ENCODE measurements at regions not wholly inside any gene's neighbourhood (a gene's known extent, or its start where the extent isn't known, plus 50 kb on each side); places are given as distances from the start of the nearest gene placed in this dataset.

DNA sequence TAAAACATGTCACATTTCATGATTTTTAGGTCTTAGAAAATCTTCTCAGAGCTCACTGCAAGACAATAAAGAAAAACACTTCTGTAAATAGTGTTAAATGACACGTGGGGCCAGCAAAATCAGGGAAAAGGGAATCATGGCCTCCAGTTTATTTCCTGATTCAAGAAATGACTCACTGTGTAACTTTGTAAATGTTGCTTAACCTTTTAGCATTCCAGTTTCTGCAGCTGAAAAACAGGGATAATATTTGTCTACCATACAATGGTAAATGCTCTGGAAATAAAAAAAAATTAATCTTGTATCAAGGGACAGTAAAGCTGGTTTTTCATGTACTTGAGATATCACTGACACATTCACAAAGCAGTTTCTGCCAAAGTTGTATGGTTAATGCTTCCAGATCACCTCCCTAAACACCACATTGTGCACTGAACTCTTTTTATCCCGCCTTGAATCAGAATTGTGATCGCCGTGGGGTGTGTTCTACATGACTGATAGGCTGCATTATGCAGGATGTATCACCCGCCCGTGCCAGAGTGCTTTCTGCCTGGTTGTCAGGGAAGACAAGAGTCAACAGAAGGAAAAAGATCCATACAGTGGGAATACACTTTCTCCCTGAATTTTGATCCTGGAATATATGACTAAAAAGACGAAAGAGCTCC lies 238.8 kb downstream of the IKZF2 start:
- peaks cover 18 to 35% of the 10 kb centered on the region in 2 donors for H3K4me1 Mint-ChIP-seq
- Histone ChIP-seq H3K27me3 (ENCODE audit: control insufficient read depth, insufficient read depth, low read length) (no peaks in the 10 kb centered on the region), H3K9me3 (ENCODE audit: control insufficient read depth, insufficient read depth, low read length) (no peaks in the 10 kb centered on the region), H3K4me1 (ENCODE audit: control insufficient read depth, insufficient read depth, low read length) (peaks cover 4% of the 10 kb centered on the region), H3K4me3 (ENCODE audit: low read length) (no peak overlapping the region), H3K36me3 (ENCODE audit: control insufficient read depth, insufficient read depth, low read length) (no peaks in the 10 kb centered on the region), H3K27ac (ENCODE audit: low read length) (no peak overlapping the region)
- DNase-seq (no peak), ATAC-seq (no peak)
- no peaks in the 10 kb centered on the region for H3K9me3 Mint-ChIP-seq
- H3K27me3 Mint-ChIP-seq (ENCODE audit: low read depth in 2 of 2) = no peaks in the 10 kb centered on the region
- no peaks in the 10 kb centered on the region for H3K36me3 Mint-ChIP-seq
- TF ChIP-seq, protein P1, sequence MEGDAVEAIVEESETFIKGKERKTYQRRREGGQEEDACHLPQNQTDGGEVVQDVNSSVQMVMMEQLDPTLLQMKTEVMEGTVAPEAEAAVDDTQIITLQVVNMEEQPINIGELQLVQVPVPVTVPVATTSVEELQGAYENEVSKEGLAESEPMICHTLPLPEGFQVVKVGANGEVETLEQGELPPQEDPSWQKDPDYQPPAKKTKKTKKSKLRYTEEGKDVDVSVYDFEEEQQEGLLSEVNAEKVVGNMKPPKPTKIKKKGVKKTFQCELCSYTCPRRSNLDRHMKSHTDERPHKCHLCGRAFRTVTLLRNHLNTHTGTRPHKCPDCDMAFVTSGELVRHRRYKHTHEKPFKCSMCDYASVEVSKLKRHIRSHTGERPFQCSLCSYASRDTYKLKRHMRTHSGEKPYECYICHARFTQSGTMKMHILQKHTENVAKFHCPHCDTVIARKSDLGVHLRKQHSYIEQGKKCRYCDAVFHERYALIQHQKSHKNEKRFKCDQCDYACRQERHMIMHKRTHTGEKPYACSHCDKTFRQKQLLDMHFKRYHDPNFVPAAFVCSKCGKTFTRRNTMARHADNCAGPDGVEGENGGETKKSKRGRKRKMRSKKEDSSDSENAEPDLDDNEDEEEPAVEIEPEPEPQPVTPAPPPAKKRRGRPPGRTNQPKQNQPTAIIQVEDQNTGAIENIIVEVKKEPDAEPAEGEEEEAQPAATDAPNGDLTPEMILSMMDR (IDR thresholded peaks at IDR 0.05) = no peak
- 93% methylated on average over 7 of the region's 7 CpGs for WGBS (ENCODE audit: insufficient coverage)
- H3K27ac Mint-ChIP-seq = no peak overlapping the region
- no peak overlapping the region for H3K4me3 Mint-ChIP-seq
- intact Hi-C loops (cut with micrococcal nuclease) = no loop called here

DNA sequence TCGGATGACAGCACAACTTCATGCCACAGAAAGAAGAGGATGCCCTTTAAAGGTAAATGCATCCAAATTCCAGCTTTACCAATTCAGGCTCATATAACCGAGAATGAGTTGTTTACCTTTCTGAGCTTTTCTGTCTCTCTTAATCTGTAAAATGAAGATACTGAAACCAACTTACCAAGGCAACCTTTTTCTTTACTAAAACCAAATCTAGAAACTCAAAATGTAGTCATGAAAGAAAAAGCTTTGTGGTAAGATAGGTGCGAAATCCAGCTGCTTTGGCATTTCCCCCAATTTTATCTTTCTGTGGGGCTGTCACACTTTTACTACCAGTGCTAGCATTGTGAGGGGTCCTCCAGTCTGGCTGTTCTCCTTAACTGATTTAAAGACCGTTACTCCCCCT lies 240.4 kb downstream of the IKZF2 start:
- TF ChIP-seq, protein P1 (IDR thresholded peaks at IDR 0.05) = no peak
- H3K27ac Mint-ChIP-seq = peak overlapping the region; percentile 74 to 81
- H3K4me1 Mint-ChIP-seq = peaks cover 18 to 35% of the 10 kb centered on the region in 2 donors
- H3K4me3 Mint-ChIP-seq = peak overlapping the region; percentile 53
- WGBS (ENCODE audit: insufficient coverage) = 48% methylated on average over 2 of the region's 4 CpGs
- Histone ChIP-seq H3K4me3 (ENCODE audit: low read length) (no peak overlapping the region), H3K27ac (ENCODE audit: low read length) (peak overlapping the region; percentile 44), H3K27me3 (ENCODE audit: control insufficient read depth, insufficient read depth, low read length) (no peaks in the 10 kb centered on the region), H3K9me3 (ENCODE audit: control insufficient read depth, insufficient read depth, low read length) (no peaks in the 10 kb centered on the region), H3K36me3 (ENCODE audit: control insufficient read depth, insufficient read depth, low read length) (no peaks in the 10 kb centered on the region), H3K4me1 (ENCODE audit: control insufficient read depth, insufficient read depth, low read length) (peaks cover 4% of the 10 kb centered on the region)
- H3K27me3 Mint-ChIP-seq (ENCODE audit: low read depth in 2 of 2) = no peaks in the 10 kb centered on the region
- no peak for DNase-seq
- peak in 2 of 3 donors; percentile 53 to 61 for ATAC-seq
- no peaks in the 10 kb centered on the region for H3K36me3 Mint-ChIP-seq
- intact Hi-C loops (cut with micrococcal nuclease) = no loop called here
- no peaks in the 10 kb centered on the region for H3K9me3 Mint-ChIP-seq

DNA sequence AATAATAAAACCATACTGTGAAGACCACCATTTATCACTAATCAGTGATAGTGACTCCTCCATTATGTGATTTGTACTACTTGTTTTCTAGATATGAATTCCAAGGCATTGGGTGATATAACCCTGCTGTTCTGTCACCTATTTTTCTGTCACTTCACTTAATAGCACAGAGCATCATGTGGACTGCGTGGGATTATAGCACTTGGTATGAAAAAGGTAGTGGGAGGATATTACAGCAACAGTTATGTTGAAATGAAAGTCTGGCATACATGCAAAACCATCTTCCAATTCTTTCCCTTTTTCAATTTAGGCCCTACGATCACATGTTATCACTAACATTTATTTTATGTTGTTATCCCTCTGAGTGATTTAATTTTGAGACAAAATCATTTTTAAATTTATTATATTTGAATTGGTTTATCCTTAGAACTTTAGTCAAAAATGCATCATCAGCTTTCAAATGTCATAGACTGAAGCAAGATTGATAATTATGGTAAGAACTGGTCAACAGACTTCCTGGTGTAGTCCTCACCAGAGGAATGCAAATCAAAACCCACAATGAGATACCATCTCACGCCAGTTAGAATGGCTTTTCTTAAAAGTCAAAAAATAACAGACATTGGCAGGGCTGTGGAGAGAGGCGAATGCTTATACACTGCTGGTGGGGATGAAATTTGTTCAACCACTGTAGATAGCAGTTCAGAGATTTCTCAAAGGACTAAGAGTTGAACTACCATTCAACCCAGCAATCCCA lies 242.6 kb downstream of the IKZF2 start:
- DNase-seq (no peak), ATAC-seq (no peak)
- intact Hi-C loops (cut with micrococcal nuclease) = no loop called here
- no peaks in the 10 kb centered on the region for H3K9me3 Mint-ChIP-seq
- Histone ChIP-seq H3K27ac (ENCODE audit: low read length) (no peak overlapping the region), H3K9me3 (ENCODE audit: control insufficient read depth, insufficient read depth, low read length) (no peaks in the 10 kb centered on the region), H3K4me1 (ENCODE audit: control insufficient read depth, insufficient read depth, low read length) (peaks cover 4% of the 10 kb centered on the region), H3K4me3 (ENCODE audit: low read length) (no peak overlapping the region), H3K36me3 (ENCODE audit: control insufficient read depth, insufficient read depth, low read length) (no peaks in the 10 kb centered on the region), H3K27me3 (ENCODE audit: control insufficient read depth, insufficient read depth, low read length) (no peaks in the 10 kb centered on the region)
- no peaks in the 10 kb centered on the region for H3K36me3 Mint-ChIP-seq
- H3K4me1 Mint-ChIP-seq = peaks cover 12 to 35% of the 10 kb centered on the region in 2 donors
- no peak overlapping the region for H3K27ac Mint-ChIP-seq
- TF ChIP-seq, protein P1 (IDR thresholded peaks at IDR 0.05) = no peak
- H3K27me3 Mint-ChIP-seq (ENCODE audit: low read depth in 2 of 2) = no peaks in the 10 kb centered on the region
- 52% methylated on average over 2 of the region's 4 CpGs for WGBS (ENCODE audit: insufficient coverage)
- H3K4me3 Mint-ChIP-seq = no peak overlapping the region

Data from natural killer cell (primary cell).